ENCODE measurements at regions not wholly inside any gene's neighbourhood (a gene's known extent, or its start where the extent isn't known, plus 50 kb on each side); places are given as distances from the start of the nearest gene placed in this dataset.
"Not testable (repeated sequence)": the region's sequence is repeated elsewhere in the genome, so short reads cannot be mapped to it uniquely, and the experiment has no call there.

- DNase-seq, result no peak
These were observed 88.1 kb downstream of the POSTN start for GRCh38 chr13:37510441-37510840.

GRCh38 chr13:37505531-37505930 is 93.0 kb downstream of the POSTN start:
- DNase-seq, result no peak

GRCh38 chr13:37504251-37504650 is 94.3 kb downstream of the POSTN start:
- DNase-seq, result no peak

- DNase-seq, result no peak
These were observed 95.3 kb downstream of the POSTN start for GRCh38 chr13:37503287-37503686.

- not testable (repeated sequence) for DNase-seq
These were observed 96.1 kb downstream of the POSTN start for GRCh38 chr13:37502303-37502993.

GRCh38 chr13:37501187-37501586 is 97.4 kb downstream of the POSTN start:
- DNase-seq, result no peak

GRCh38 chr13:37495046-37495445 is 103.5 kb downstream of the POSTN start:
- DNase-seq, result no peak

- no peak for DNase-seq
These were observed 104.8 kb downstream of the POSTN start for GRCh38 chr13:37493775-37494174.

- no peak for DNase-seq
These were observed 105.6 kb downstream of the POSTN start for GRCh38 chr13:37492741-37493514.

- no peak for DNase-seq
These were observed 106.5 kb downstream of the POSTN start for GRCh38 chr13:37492075-37492474.

- DNase-seq, result no peak
These were observed 106.9 kb downstream of the POSTN start for GRCh38 chr13:37491661-37492060.

- no peak for DNase-seq
These were observed 108.3 kb downstream of the POSTN start for GRCh38 chr13:37490176-37490779.

- no peak for DNase-seq
These were observed 109.8 kb downstream of the POSTN start for GRCh38 chr13:37488726-37489125.

- DNase-seq, result no peak
These were observed 112.3 kb downstream of the POSTN start for GRCh38 chr13:37486171-37486681.

- DNase-seq, result no peak
These were observed 112.8 kb downstream of the POSTN start for GRCh38 chr13:37485756-37486155.

- DNase-seq, result no peak
These were observed 114.5 kb downstream of the POSTN start for GRCh38 chr13:37484056-37484455.

GRCh38 chr13:37482331-37482730 is 116.2 kb downstream of the POSTN start:
- no peak for DNase-seq

GRCh38 chr13:37481885-37482227 is 116.7 kb downstream of the POSTN start:
- DNase-seq, result no peak

- DNase-seq, result peak; percentile 85
These were observed 117.3 kb downstream of the POSTN start for GRCh38 chr13:37481011-37481884.

GRCh38 chr13:37479916-37480315 is 118.7 kb downstream of the POSTN start:
- DNase-seq, result no peak

GRCh38 chr13:37476874-37477273 is 121.7 kb downstream of the POSTN start:
- DNase-seq, result no peak

GRCh38 chr13:37475966-37476365 is 122.6 kb downstream of the POSTN start:
- no peak for DNase-seq

GRCh38 chr13:37475151-37475550 is 123.4 kb downstream of the POSTN start:
- no peak for DNase-seq

Data from NCI-H748 treated with DMSO at 0.1 percent for 48 hours (cell line).